Endodermal cell (in vitro differentiated cells): ENCODE measurements at regions not wholly inside any gene's neighbourhood (a gene's known extent, or its start where the extent isn't known, plus 50 kb on each side); places are given as distances from the start of the nearest gene placed in this dataset.
A peak's percentile ranks its signal among the peaks of the same experiment; 100 is the strongest.

Source experiments
- DNase-seq: peaks from one replicate; pipeline ENCODE4 v3.0.0-alpha.2; 2017
- H3K27ac ChIP-seq: 2 replicates; pipeline ENCODE4 v1.5.1; 2013; ENCODE audit warnings: mild to moderate bottlenecking, low read depth, low read length, moderate library complexity
- H3K27me3 ChIP-seq: 2 replicates; pipeline ENCODE4 v1.6.1; 2013; ENCODE audit warnings: mild to moderate bottlenecking, low read length, moderate library complexity; ENCODE audit not compliant: insufficient read depth, control insufficient read depth, poor library complexity, severe bottlenecking
- H3K36me3 ChIP-seq: 2 replicates; pipeline ENCODE4 v1.7.0; 2013; ENCODE audit warnings: mild to moderate bottlenecking, low read length, moderate library complexity; ENCODE audit not compliant: control insufficient read depth, insufficient read depth
- H3K4me1 ChIP-seq: one replicate; pipeline ENCODE4 v1.7.0; 2013; ENCODE audit warnings: low read length; ENCODE audit not compliant: control insufficient read depth, insufficient read depth
- H3K4me3 ChIP-seq: 2 replicates; pipeline ENCODE4 v1.5.1; 2013; ENCODE audit warnings: mild to moderate bottlenecking, low read length, moderate library complexity
- H3K9ac ChIP-seq: 2 replicates; pipeline ENCODE4 v1.6.1; 2013; ENCODE audit warnings: mild to moderate bottlenecking, low read length, moderate library complexity; ENCODE audit not compliant: poor library complexity, severe bottlenecking; ENCODE audit errors: extremely low read depth
- H3K9me3 ChIP-seq: 2 replicates; pipeline ENCODE4 v1.6.1; 2013; ENCODE audit warnings: mild to moderate bottlenecking, low read length, moderate library complexity; ENCODE audit not compliant: control insufficient read depth
- H3K27ac Mint-ChIP-seq: 2 replicates; pipeline ENCODE4 v1.8.0; 2020; ENCODE audit warnings: mixed read lengths
- H3K27me3 Mint-ChIP-seq: 2 replicates; pipeline ENCODE4 v1.8.0; 2021; ENCODE audit warnings: mild to moderate bottlenecking, mixed read lengths; ENCODE audit not compliant: insufficient read depth
- H3K36me3 Mint-ChIP-seq: 2 replicates; pipeline ENCODE4 v1.8.0; 2020; ENCODE audit warnings: low read depth, mixed read lengths
- H3K4me1 Mint-ChIP-seq: 2 replicates; pipeline ENCODE4 v1.8.0; 2020; ENCODE audit warnings: mixed read lengths
- H3K4me3 Mint-ChIP-seq: 2 replicates; pipeline ENCODE4 v1.8.0; 2020; ENCODE audit warnings: mild to moderate bottlenecking, moderate library complexity, mixed read lengths
- H3K9me3 Mint-ChIP-seq: 2 replicates; pipeline ENCODE4 v1.8.0; 2020; ENCODE audit warnings: mild to moderate bottlenecking, mixed read lengths
- CTCF ChIP-seq: fragments of 200-600 bp; sonication (generic); conservative IDR thresholded peaks from 2 replicates; pipeline ENCODE4 v1.5.0; 2021; ENCODE audit warnings: antibody characterized with exemption, mild to moderate bottlenecking
- WGBS, 2 experiments: methylation state at CpG; one replicate each; pipeline versions ENCODE4 v1.1.5 to v1.1.7; 2013; ENCODE audit warnings: missing lambda C conversion rate in 2 of 2, mixed read lengths in 1 of 2; ENCODE audit not compliant: insufficient coverage in 1 of 2, insufficient read length in 1 of 2; 5-methylcytosine and 5-hydroxymethylcytosine counted together

GRCh38 chr13:111899714-111900389 lies 167.1 kb upstream of the SOX1 start:
- Mint-ChIP-seq H3K9me3 (no peaks in the 10 kb centered on the region), H3K27me3 (peaks cover 22% of the 10 kb centered on the region)
- DNase-seq, result peak; percentile 36

GRCh38 chr13:111900390-111901131 lies 166.4 kb upstream of the SOX1 start:
- Mint-ChIP-seq H3K9me3 (no peaks in the 10 kb centered on the region), H3K4me3 (no peak overlapping the region), H3K36me3 (no peaks in the 10 kb centered on the region), H3K4me1 (no peaks in the 10 kb centered on the region), H3K27ac (no peak overlapping the region), H3K27me3 (peaks cover 21% of the 10 kb centered on the region)
- Histone ChIP-seq H3K4me1 (no peaks in the 10 kb centered on the region), H3K36me3 (no peaks in the 10 kb centered on the region), H3K4me3 (no peak overlapping the region), H3K27me3 (no peaks in the 10 kb centered on the region), H3K9ac (no peak overlapping the region), H3K27ac (no peak overlapping the region), H3K9me3 (no peaks in the 10 kb centered on the region)
- TF ChIP-seq CTCF, result no peak
- DNase-seq, result peak; percentile 48
- 90% methylated on average over 25 to 26 of the region's 26 CpGs for WGBS, 2 experiments

More at GRCh38 chr13:111899714-111900389, 167.1 kb upstream of the SOX1 start:
- no peak for TF ChIP-seq CTCF
- no peaks in the 10 kb centered on the region for H3K36me3 ChIP-seq
- H3K4me1 ChIP-seq, result no peaks in the 10 kb centered on the region
- Mint-ChIP-seq H3K27ac (no peak overlapping the region), H3K4me1 (no peaks in the 10 kb centered on the region), H3K36me3 (no peaks in the 10 kb centered on the region), H3K4me3 (no peak overlapping the region)
- H3K4me3 ChIP-seq, result no peak overlapping the region
- no peak overlapping the region for H3K9ac ChIP-seq
- H3K27ac ChIP-seq, result no peak overlapping the region
- 91 to 97% methylated on average over 14 to 15 of the region's 15 CpGs for WGBS, 2 experiments
- no peaks in the 10 kb centered on the region for H3K9me3 ChIP-seq
- peaks cover 3% of the 10 kb centered on the region for H3K27me3 ChIP-seq

- H3K9me3 Mint-ChIP-seq, result no peaks in the 10 kb centered on the region
- no peak overlapping the region for H3K4me3 Mint-ChIP-seq
- Histone ChIP-seq H3K27ac (no peak overlapping the region), H3K36me3 (no peaks in the 10 kb centered on the region), H3K9me3 (no peaks in the 10 kb centered on the region), H3K27me3 (no peaks in the 10 kb centered on the region), H3K9ac (no peak overlapping the region), H3K4me1 (no peaks in the 10 kb centered on the region), H3K4me3 (no peak overlapping the region)
- no peak for TF ChIP-seq CTCF
- no peaks in the 10 kb centered on the region for H3K36me3 Mint-ChIP-seq
- no peaks in the 10 kb centered on the region for H3K4me1 Mint-ChIP-seq
- H3K27me3 Mint-ChIP-seq, result peaks cover 17% of the 10 kb centered on the region
- peak; percentile 32 for DNase-seq
- H3K27ac Mint-ChIP-seq, result no peak overlapping the region
- 95 to 96% methylated on average over 20 to 23 of the region's 23 CpGs for WGBS, 2 experiments
Observed at GRCh38 chr13:111901267-111901915, 165.6 kb upstream of the SOX1 start.
